ENCODE measurements at regions not wholly inside any gene's neighbourhood (a gene's known extent, or its start where the extent isn't known, plus 50 kb on each side); places are given as distances from the start of the nearest gene placed in this dataset.
"Not testable (repeated sequence)": the region's sequence is repeated elsewhere in the genome, so short reads cannot be mapped to it uniquely, and the experiment has no call there.

GRCh38 chr9:62071043-62071442, 881.2 kb downstream of the SPATA31A7 start:
- H3K79me2 ChIP-seq (ENCODE audit: insufficient read depth, low read length); H3K4me2 ChIP-seq (ENCODE audit: insufficient read depth, insufficient read length, low read length); H3K4me1 ChIP-seq (ENCODE audit: insufficient read depth, low read length); H3K27ac Mint-ChIP-seq; H3T11ph ChIP-seq (ENCODE audit: low read length); H2BK12ac ChIP-seq (ENCODE audit: insufficient read length, low read depth, low read length); H3K4me1 Mint-ChIP-seq; H3K23ac ChIP-seq (ENCODE audit: insufficient read length, low read depth, low read length); H3K4me3 Mint-ChIP-seq; H2BK120ac ChIP-seq (ENCODE audit: low read depth, low read length, poor library complexity, severe bottlenecking); H2BK20ac ChIP-seq (ENCODE audit: low read depth, low read length, poor library complexity, severe bottlenecking); H4K8ac ChIP-seq (replicated peaks; ENCODE audit: insufficient read length, low read depth, low read length); H3K56ac ChIP-seq (ENCODE audit: insufficient read length, low read depth, low read length); H2AK5ac ChIP-seq (ENCODE audit: insufficient read length, low read length); H3K36me3 Mint-ChIP-seq (ENCODE audit: insufficient read depth in 1 of 3, low read depth in 3 of 3); H3K18ac ChIP-seq (ENCODE audit: insufficient read length, low read depth, low read length); H3K9me3 Mint-ChIP-seq; H2AFZ ChIP-seq (ENCODE audit: low read length); H3K9me3 ChIP-seq (ENCODE audit: control insufficient read depth, low read depth, low read length); H2BK5ac ChIP-seq (ENCODE audit: insufficient read length, low read length); H3K4ac ChIP-seq (ENCODE audit: low read depth, low read length); DNase-seq; H4K20me1 ChIP-seq (ENCODE audit: control insufficient read depth, insufficient read depth, insufficient read length); H3K23me2 ChIP-seq (ENCODE audit: insufficient read length, low read depth, low read length, poor library complexity, severe bottlenecking); H3K27me3 ChIP-seq (ENCODE audit: insufficient read depth, low read length); H3K79me1 ChIP-seq (ENCODE audit: insufficient read depth, low read depth, low read length, poor library complexity, severe bottlenecking); H3K14ac ChIP-seq (ENCODE audit: insufficient read depth, low read length); H3K9ac ChIP-seq (ENCODE audit: extremely low read depth, insufficient read length, low read length); H4K91ac ChIP-seq (ENCODE audit: insufficient read length, low read depth, low read length); H2BK15ac ChIP-seq (ENCODE audit: low read depth, low read length); H4K5ac ChIP-seq (ENCODE audit: insufficient read length, low read depth, low read length); H3K27me3 Mint-ChIP-seq (ENCODE audit: low read depth); H3K27ac ChIP-seq (ENCODE audit: insufficient read length, low read depth, low read length): not testable (repeated sequence)
- WGBS (ENCODE audit: extremely low coverage, insufficient read length, low lambda C conversion rate), result no CpG with 5 or more reads among the region's 5 CpGs

GRCh38 chr9:62073401-62073800, 883.6 kb downstream of the SPATA31A7 start:
- H2BK15ac ChIP-seq (ENCODE audit: low read depth, low read length); H2AK5ac ChIP-seq (ENCODE audit: insufficient read length, low read length); H3K18ac ChIP-seq (ENCODE audit: insufficient read length, low read depth, low read length); H3K4ac ChIP-seq (ENCODE audit: low read depth, low read length); H3K56ac ChIP-seq (ENCODE audit: insufficient read length, low read depth, low read length); H2BK120ac ChIP-seq (ENCODE audit: low read depth, low read length, poor library complexity, severe bottlenecking); H4K5ac ChIP-seq (ENCODE audit: insufficient read length, low read depth, low read length); H3K9ac ChIP-seq (ENCODE audit: extremely low read depth, insufficient read length, low read length); H3K9me3 Mint-ChIP-seq; H3K36me3 Mint-ChIP-seq (ENCODE audit: insufficient read depth in 1 of 3, low read depth in 3 of 3); H3K27ac Mint-ChIP-seq; DNase-seq; H4K91ac ChIP-seq (ENCODE audit: insufficient read length, low read depth, low read length); H3K23ac ChIP-seq (ENCODE audit: insufficient read length, low read depth, low read length); H3K9me3 ChIP-seq (ENCODE audit: control insufficient read depth, low read depth, low read length); H2BK12ac ChIP-seq (ENCODE audit: insufficient read length, low read depth, low read length); H2BK20ac ChIP-seq (ENCODE audit: low read depth, low read length, poor library complexity, severe bottlenecking); H3K79me1 ChIP-seq (ENCODE audit: insufficient read depth, low read depth, low read length, poor library complexity, severe bottlenecking); H3K27ac ChIP-seq (ENCODE audit: insufficient read length, low read depth, low read length); H3K23me2 ChIP-seq (ENCODE audit: insufficient read length, low read depth, low read length, poor library complexity, severe bottlenecking); H3K27me3 Mint-ChIP-seq (ENCODE audit: low read depth); H3K4me2 ChIP-seq (ENCODE audit: insufficient read depth, insufficient read length, low read length); H3K4me1 ChIP-seq (ENCODE audit: insufficient read depth, low read length); H2AFZ ChIP-seq (ENCODE audit: low read length); H4K8ac ChIP-seq (replicated peaks; ENCODE audit: insufficient read length, low read depth, low read length); H3K14ac ChIP-seq (ENCODE audit: insufficient read depth, low read length); H3K4me3 Mint-ChIP-seq; H3K79me2 ChIP-seq (ENCODE audit: insufficient read depth, low read length); H3K4me1 Mint-ChIP-seq; H4K20me1 ChIP-seq (ENCODE audit: control insufficient read depth, insufficient read depth, insufficient read length); H2BK5ac ChIP-seq (ENCODE audit: insufficient read length, low read length); H3T11ph ChIP-seq (ENCODE audit: low read length); H3K27me3 ChIP-seq (ENCODE audit: insufficient read depth, low read length): not testable (repeated sequence)
- no CpG with 5 or more reads among the region's 10 CpGs for WGBS (ENCODE audit: extremely low coverage, insufficient read length, low lambda C conversion rate)

Measured in H9 (cell line).